IPS-18c (cell line): ENCODE measurements at regions not wholly inside any gene's neighbourhood (a gene's known extent, or its start where the extent isn't known, plus 50 kb on each side); places are given as distances from the start of the nearest gene placed in this dataset.
A peak's percentile ranks its signal among the peaks of the same experiment; 100 is the strongest.
"Not testable (repeated sequence)": the region's sequence is repeated elsewhere in the genome, so short reads cannot be mapped to it uniquely, and the experiment has no call there.

Experiments used
- H3K4me3 ChIP-seq: 2 replicates; pipeline ENCODE4 v1.7.0; 2013; ENCODE audit warnings: low read depth, mild to moderate bottlenecking, low read length, moderate library complexity; ENCODE audit not compliant: insufficient read depth
- H3K9me3 ChIP-seq: one replicate; pipeline ENCODE4 v1.6.1; 2013; ENCODE audit warnings: mild to moderate bottlenecking, low read length, moderate library complexity; ENCODE audit not compliant: control insufficient read depth, insufficient read depth

- peaks cover 2% of the 10 kb centered on the region for H3K9me3 ChIP-seq
Observed at GRCh38 chr11:122604621-122605020, 50.9 kb upstream of the UBASH3B start.

GRCh38 chr11:122601141-122602125 is 54.1 kb upstream of the UBASH3B start:
- Histone ChIP-seq H3K9me3 (peaks cover 2% of the 10 kb centered on the region), H3K4me3 (no peak overlapping the region)

More at GRCh38 chr11:122604621-122605020, 50.9 kb upstream of the UBASH3B start:
- no peak overlapping the region for H3K4me3 ChIP-seq

- Histone ChIP-seq H3K9me3 (peaks cover 2% of the 10 kb centered on the region), H3K4me3 (no peak overlapping the region)
Observed at GRCh38 chr11:122600290-122600689, 55.2 kb upstream of the UBASH3B start.

- Histone ChIP-seq H3K9me3 (peaks cover 2% of the 10 kb centered on the region), H3K4me3 (no peak overlapping the region)
Observed at GRCh38 chr11:122599434-122599833, 56.1 kb upstream of the UBASH3B start.

- no peak overlapping the region for H3K4me3 ChIP-seq
- peaks cover 2% of the 10 kb centered on the region for H3K9me3 ChIP-seq
Observed at GRCh38 chr11:122598971-122599370, 56.6 kb upstream of the UBASH3B start.

- Histone ChIP-seq H3K9me3 (peaks cover 2% of the 10 kb centered on the region), H3K4me3 (no peak overlapping the region)
Observed at GRCh38 chr11:122597511-122597910, 58.0 kb upstream of the UBASH3B start.

GRCh38 chr11:122594986-122595645 is 60.4 kb upstream of the UBASH3B start:
- no peak overlapping the region for H3K4me3 ChIP-seq
- H3K9me3 ChIP-seq, result peaks cover under 1% of the 10 kb centered on the region

- H3K9me3 ChIP-seq, result no peaks in the 10 kb centered on the region
- H3K4me3 ChIP-seq, result no peak overlapping the region
Observed at GRCh38 chr11:122593473-122594420, 61.8 kb upstream of the UBASH3B start.

GRCh38 chr11:122592641-122593040 is 62.9 kb upstream of the UBASH3B start:
- no peak overlapping the region for H3K4me3 ChIP-seq
- no peaks in the 10 kb centered on the region for H3K9me3 ChIP-seq

- Histone ChIP-seq H3K9me3 (peaks cover 4% of the 10 kb centered on the region), H3K4me3 (no peak overlapping the region)
Observed at GRCh38 chr11:122584670-122585069, 70.9 kb upstream of the UBASH3B start.

- not testable (repeated sequence) for H3K4me3 ChIP-seq, H3K9me3 ChIP-seq
Observed at GRCh38 chr11:122580071-122580470, 75.5 kb upstream of the UBASH3B start.

- H3K9me3 ChIP-seq, result peaks cover 4% of the 10 kb centered on the region
- H3K4me3 ChIP-seq, result no peak overlapping the region
Observed at GRCh38 chr11:122578171-122578825, 77.2 kb upstream of the UBASH3B start.

GRCh38 chr11:122572592-122572991 is 82.9 kb upstream of the UBASH3B start:
- H3K9me3 ChIP-seq, result no peaks in the 10 kb centered on the region
- no peak overlapping the region for H3K4me3 ChIP-seq

- H3K4me3 ChIP-seq, result no peak overlapping the region
- no peaks in the 10 kb centered on the region for H3K9me3 ChIP-seq
Observed at GRCh38 chr11:122563761-122564160, 91.8 kb upstream of the UBASH3B start.

GRCh38 chr11:122559734-122560382 is 95.7 kb upstream of the UBASH3B start:
- Histone ChIP-seq H3K4me3 (peak overlapping the region; percentile 46; the same call in 1 of the 2 replicates), H3K9me3 (no peaks in the 10 kb centered on the region)

GRCh38 chr11:122559218-122559617 is 96.3 kb upstream of the UBASH3B start:
- peak overlapping the region; percentile 46; the same call in 1 of the 2 replicates for H3K4me3 ChIP-seq
- not testable (repeated sequence) for H3K9me3 ChIP-seq
